ENCODE measurements at regions not wholly inside any gene's neighbourhood (a gene's known extent, or its start where the extent isn't known, plus 50 kb on each side); places are given as distances from the start of the nearest gene placed in this dataset.

DNA sequence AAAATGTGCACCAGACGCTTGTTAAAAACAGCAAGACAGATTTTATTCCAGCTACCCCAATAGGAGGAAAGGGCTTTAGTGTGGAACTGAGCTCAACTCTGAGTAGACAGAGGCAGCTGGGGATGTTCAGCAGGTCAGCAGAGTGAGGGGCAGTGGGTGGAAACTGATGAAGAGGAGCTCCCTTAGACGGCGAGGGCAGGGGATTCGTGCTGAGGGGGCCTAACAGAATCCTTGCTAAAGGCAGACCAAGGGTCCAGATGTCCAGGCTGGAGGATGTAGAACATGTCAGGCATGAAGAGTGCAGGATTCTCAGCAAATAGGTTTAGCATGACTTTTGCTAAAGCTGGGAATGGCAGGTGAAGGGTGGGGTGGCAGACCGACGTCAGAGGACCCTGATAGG is 71.9 kb upstream of the OLFM1 start:
- Histone ChIP-seq H3K36me3 (no peaks in the 10 kb centered on the region), H3K27me3 (peaks cover 0 to 75% (median 0%) of the 10 kb centered on the region in 4 donors), H3K27ac (no peak overlapping the region), H3K9me3 (no peaks in the 10 kb centered on the region), H3K4me3 (no peak overlapping the region), H3K4me1 (peaks cover 0 to 28% (median 0%) of the 10 kb centered on the region in 3 donors)
- intact Hi-C loops (cut with DNase I), result no loop called here
- no peak for TF ChIP-seq POLR2A (IDR thresholded peaks at IDR 0.05)
- TF ChIP-seq, protein P1, sequence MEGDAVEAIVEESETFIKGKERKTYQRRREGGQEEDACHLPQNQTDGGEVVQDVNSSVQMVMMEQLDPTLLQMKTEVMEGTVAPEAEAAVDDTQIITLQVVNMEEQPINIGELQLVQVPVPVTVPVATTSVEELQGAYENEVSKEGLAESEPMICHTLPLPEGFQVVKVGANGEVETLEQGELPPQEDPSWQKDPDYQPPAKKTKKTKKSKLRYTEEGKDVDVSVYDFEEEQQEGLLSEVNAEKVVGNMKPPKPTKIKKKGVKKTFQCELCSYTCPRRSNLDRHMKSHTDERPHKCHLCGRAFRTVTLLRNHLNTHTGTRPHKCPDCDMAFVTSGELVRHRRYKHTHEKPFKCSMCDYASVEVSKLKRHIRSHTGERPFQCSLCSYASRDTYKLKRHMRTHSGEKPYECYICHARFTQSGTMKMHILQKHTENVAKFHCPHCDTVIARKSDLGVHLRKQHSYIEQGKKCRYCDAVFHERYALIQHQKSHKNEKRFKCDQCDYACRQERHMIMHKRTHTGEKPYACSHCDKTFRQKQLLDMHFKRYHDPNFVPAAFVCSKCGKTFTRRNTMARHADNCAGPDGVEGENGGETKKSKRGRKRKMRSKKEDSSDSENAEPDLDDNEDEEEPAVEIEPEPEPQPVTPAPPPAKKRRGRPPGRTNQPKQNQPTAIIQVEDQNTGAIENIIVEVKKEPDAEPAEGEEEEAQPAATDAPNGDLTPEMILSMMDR (IDR thresholded peaks at IDR 0.05), result no peak
- no peak for DNase-seq
- 60 to 67% methylated on average over 6 of the region's 6 CpGs for WGBS, 2 donors

DNA sequence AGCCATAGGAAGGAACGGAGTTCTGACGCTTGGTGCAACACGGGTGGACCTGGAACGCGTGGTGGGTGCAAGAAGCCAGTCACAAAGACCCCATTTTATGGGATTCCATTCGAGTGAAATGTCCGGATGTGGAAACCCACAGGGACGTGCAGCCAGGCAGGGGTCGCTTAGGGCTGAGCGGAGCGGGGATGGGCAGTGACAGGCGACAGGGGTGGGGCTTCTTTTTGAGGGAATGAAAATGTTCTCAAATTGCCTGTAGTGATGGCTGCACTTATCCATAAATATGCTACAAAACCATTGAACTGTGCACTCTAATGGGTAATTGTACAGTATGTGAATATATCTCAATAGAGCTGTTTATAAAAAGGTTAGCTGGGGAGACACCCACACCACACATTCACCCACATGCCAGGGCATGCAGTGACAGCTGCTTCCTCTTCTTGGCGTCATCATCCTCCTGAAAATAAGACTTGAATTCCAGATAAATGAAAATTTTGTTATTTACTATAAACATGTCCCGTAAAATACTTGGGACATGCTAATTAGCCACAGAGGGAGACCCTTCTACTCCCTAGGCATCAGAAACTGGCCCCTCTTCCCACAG is 71.3 kb upstream of the OLFM1 start:
- WGBS, 2 donors, result 56 to 63% methylated on average over 14 of the region's 14 CpGs

DNA sequence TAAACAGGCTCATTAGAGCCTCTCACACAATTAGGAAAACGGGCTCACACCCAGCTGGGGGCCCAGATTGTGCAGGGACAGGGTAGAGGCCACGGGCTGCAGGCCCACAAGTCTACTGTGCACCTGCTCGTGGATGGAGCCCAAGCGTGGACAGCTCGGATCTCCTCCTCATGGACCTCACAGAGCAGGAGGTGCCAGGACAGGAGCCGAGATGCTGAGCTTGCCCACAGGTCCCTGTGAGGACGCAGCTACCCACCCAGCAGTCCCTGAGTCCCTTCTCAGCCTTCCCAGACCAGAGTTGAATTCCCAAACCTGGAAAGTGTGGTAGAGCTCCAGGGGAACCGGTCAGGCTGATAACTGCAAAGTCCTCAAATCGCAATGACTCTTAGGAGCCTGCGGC is 70.6 kb upstream of the OLFM1 start:
- H3K9me3 ChIP-seq, result no peaks in the 10 kb centered on the region
- H3K4me1 ChIP-seq, result peaks cover 0 to 41% (median 0%) of the 10 kb centered on the region in 3 donors
- DNase-seq, result no peak
- no peak overlapping the region for H3K27ac ChIP-seq
- 79 to 80% methylated on average over 1 to 2 of the region's 10 CpGs for WGBS, 2 donors
- intact Hi-C loops (cut with DNase I), result no loop called here
- no peaks in the 10 kb centered on the region for H3K36me3 ChIP-seq
- H3K27me3 ChIP-seq, result peaks cover 0 to 69% (median 0%) of the 10 kb centered on the region in 4 donors
- no peak overlapping the region for H3K4me3 ChIP-seq
- TF ChIP-seq POLR2A (IDR thresholded peaks at IDR 0.05), result no peak
- TF ChIP-seq, protein P1 (IDR thresholded peaks at IDR 0.05), result no peak

More for the DNA sequence above, 71.3 kb upstream of the OLFM1 start:
- H3K4me3 ChIP-seq, result no peak overlapping the region
- H3K27ac ChIP-seq, result no peak overlapping the region
- intact Hi-C loops (cut with DNase I), result no loop called here
- H3K27me3 ChIP-seq, result peaks cover 0 to 72% (median 0%) of the 10 kb centered on the region in 4 donors
- no peaks in the 10 kb centered on the region for H3K36me3 ChIP-seq
- peaks cover 0 to 34% (median 0%) of the 10 kb centered on the region in 3 donors for H3K4me1 ChIP-seq
- no peak for TF ChIP-seq POLR2A (IDR thresholded peaks at IDR 0.05)
- TF ChIP-seq, protein P1 (IDR thresholded peaks at IDR 0.05), result no peak
- no peak for DNase-seq
- H3K9me3 ChIP-seq, result no peaks in the 10 kb centered on the region

DNA sequence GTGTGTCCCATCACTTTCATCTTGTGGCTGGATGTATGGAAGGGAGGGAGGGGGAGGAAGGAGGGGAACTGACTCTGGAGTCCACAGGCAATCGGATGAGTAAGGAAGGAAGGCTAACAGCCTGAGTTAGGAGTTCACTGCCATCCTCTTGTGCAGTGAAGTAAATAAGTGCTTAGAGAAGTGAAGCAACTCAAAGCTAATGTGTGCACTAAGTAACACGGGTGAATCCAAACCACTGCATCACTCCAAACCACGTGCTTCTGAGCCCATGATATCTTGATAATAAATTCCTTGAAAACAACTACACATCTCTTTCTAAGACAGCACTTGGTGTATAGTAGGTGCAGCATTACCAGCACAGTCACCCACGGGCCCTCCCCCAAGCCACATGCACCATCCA is 69.6 kb upstream of the OLFM1 start:
- H3K4me3 ChIP-seq, result no peak overlapping the region

DNA sequence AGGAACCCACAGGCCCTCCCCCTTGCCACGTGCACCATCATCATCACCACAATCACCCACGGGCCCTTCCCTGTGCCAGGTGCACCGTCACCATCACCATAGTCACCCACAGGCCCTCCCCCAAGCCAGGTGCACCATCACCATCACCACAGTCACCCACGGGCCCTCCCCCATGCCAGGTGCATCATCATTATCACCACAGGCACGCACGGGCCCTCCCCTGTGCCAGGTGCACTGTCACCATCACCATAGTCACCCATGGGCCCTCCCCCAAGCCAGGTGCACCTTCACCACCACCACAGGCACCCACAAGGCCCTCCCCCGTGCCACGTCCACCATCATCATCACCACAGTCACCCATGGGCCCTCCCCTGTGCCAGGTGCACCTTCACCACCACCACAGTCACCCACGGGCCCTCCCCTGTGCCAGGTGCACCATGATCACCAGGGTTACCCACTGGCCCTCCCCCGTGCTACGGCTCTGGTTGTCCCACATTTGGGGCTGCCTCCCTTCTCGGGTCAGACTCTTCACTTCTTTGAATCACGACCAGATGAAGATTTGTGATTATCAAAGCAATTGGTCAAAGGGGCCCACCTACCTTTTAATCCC is 69.1 kb upstream of the OLFM1 start:
- H3K36me3 ChIP-seq, result no peaks in the 10 kb centered on the region
- H3K4me3 ChIP-seq, result no peak overlapping the region
- H3K27ac ChIP-seq, result no peak overlapping the region
- no peaks in the 10 kb centered on the region for H3K9me3 ChIP-seq
- intact Hi-C loops (cut with DNase I), result no loop called here
- WGBS, 2 donors, result 75 to 86% methylated on average over 8 to 13 of the region's 13 CpGs
- TF ChIP-seq, protein P1 (IDR thresholded peaks at IDR 0.05), result no peak
- TF ChIP-seq POLR2A (IDR thresholded peaks at IDR 0.05), result no peak
- H3K27me3 ChIP-seq, result peaks cover 0 to 59% (median 0%) of the 10 kb centered on the region in 4 donors
- DNase-seq, result no peak
- H3K4me1 ChIP-seq, result peaks cover 7 to 57% (median 10%) of the 10 kb centered on the region in 3 donors

More for the DNA sequence above, 69.6 kb upstream of the OLFM1 start:
- H3K27me3 ChIP-seq, result peaks cover 0 to 61% (median 0%) of the 10 kb centered on the region in 4 donors
- H3K4me1 ChIP-seq, result peaks cover 5 to 52% (median 6%) of the 10 kb centered on the region in 3 donors
- no peak for TF ChIP-seq POLR2A (IDR thresholded peaks at IDR 0.05)
- TF ChIP-seq, protein P1 (IDR thresholded peaks at IDR 0.05), result no peak
- intact Hi-C loops (cut with DNase I), result no loop called here
- no peaks in the 10 kb centered on the region for H3K9me3 ChIP-seq
- no peaks in the 10 kb centered on the region for H3K36me3 ChIP-seq
- DNase-seq, result no peak
- WGBS, 2 donors, result 50 to 59% methylated on average over 4 of the region's 4 CpGs
- H3K27ac ChIP-seq, result no peak overlapping the region
